GM18907 (cell line): ENCODE measurements at regions not wholly inside any gene's neighbourhood (a gene's known extent, or its start where the extent isn't known, plus 50 kb on each side); places are given as distances from the start of the nearest gene placed in this dataset.
"Not testable (repeated sequence)": the region's sequence is repeated elsewhere in the genome, so short reads cannot be mapped to it uniquely, and the experiment has no call there.

Experiments
- ATAC-seq: cut with Tn5 transposase; IDR thresholded peaks from one replicate; pipeline ENCODE4 v1.9.1; 2021; ENCODE audit warnings: mild to moderate bottlenecking, moderate library complexity; ENCODE audit not compliant: unreplicated experiment

- ATAC-seq = no peak
Observed at GRCh38 chr16:65375651-65376050, 253.8 kb upstream of the CDH11 start.

GRCh38 chr16:65373097-65373496 is 251.2 kb upstream of the CDH11 start:
- ATAC-seq = no peak

- ATAC-seq = no peak
Observed at GRCh38 chr16:65372171-65372570, 250.3 kb upstream of the CDH11 start.

GRCh38 chr16:65365732-65366715 is 244.2 kb upstream of the CDH11 start:
- no peak for ATAC-seq

- not testable (repeated sequence) for ATAC-seq
Observed at GRCh38 chr16:65356721-65357120, 234.9 kb upstream of the CDH11 start.

- ATAC-seq = no peak
Observed at GRCh38 chr16:65355706-65356105, 233.8 kb upstream of the CDH11 start.

- no peak for ATAC-seq
Observed at GRCh38 chr16:65353183-65353582, 231.3 kb upstream of the CDH11 start.

- no peak for ATAC-seq
Observed at GRCh38 chr16:65349626-65350025, 227.8 kb upstream of the CDH11 start.

GRCh38 chr16:65343556-65343955 is 221.7 kb upstream of the CDH11 start:
- ATAC-seq = no peak

GRCh38 chr16:65342231-65342866 is 220.5 kb upstream of the CDH11 start:
- ATAC-seq = no peak

GRCh38 chr16:65339062-65339461 is 217.2 kb upstream of the CDH11 start:
- ATAC-seq = no peak

- ATAC-seq = no peak
Observed at GRCh38 chr16:65336160-65336559, 214.3 kb upstream of the CDH11 start.

GRCh38 chr16:65334081-65334480 is 212.2 kb upstream of the CDH11 start:
- no peak for ATAC-seq

GRCh38 chr16:65333283-65333682 is 211.4 kb upstream of the CDH11 start:
- no peak for ATAC-seq

GRCh38 chr16:65327346-65327745 is 205.5 kb upstream of the CDH11 start:
- no peak for ATAC-seq

- no peak for ATAC-seq
Observed at GRCh38 chr16:65323655-65324237, 201.9 kb upstream of the CDH11 start.

- no peak for ATAC-seq
Observed at GRCh38 chr16:65319621-65320231, 197.9 kb upstream of the CDH11 start.

- no peak for ATAC-seq
Observed at GRCh38 chr16:65318590-65319257, 196.9 kb upstream of the CDH11 start.

GRCh38 chr16:65318138-65318537 is 196.3 kb upstream of the CDH11 start:
- no peak for ATAC-seq

- ATAC-seq = no peak
Observed at GRCh38 chr16:65316808-65317207, 194.9 kb upstream of the CDH11 start.
